H1 (cell line): ENCODE measurements at regions not wholly inside any gene's neighbourhood (a gene's known extent, or its start where the extent isn't known, plus 50 kb on each side); places are given as distances from the start of the nearest gene placed in this dataset.

ENCODE experiments used
- CTCF ChIA-PET: fragments of 300-600 bp; sonication (Branson Sonifier 250); formaldehyde crosslinking; loops from one replicate; lab custom pipeline; 2021; ENCODE audit not compliant: partially characterized antibody; lab: Charles Lee
- POLR2A ChIA-PET: fragments of 300-600 bp; sonication (Branson Sonifier 250); formaldehyde crosslinking; loops from one replicate; lab custom pipeline; 2021; ENCODE audit warnings: inconsistent platforms; ENCODE audit not compliant: partially characterized antibody; lab: Charles Lee
- DNase-seq, 2 experiments: peaks; one replicate each; pipeline versions ENCODE4 v3.0.0 to v3.0.0-alpha.2; 2010 to 2022; ENCODE audit warnings: low spot score in 2 of 2, low read depth in 1 of 2, mixed read lengths in 1 of 2
- FAIRE-seq: peaks from 2 replicates; lab custom pipeline; 2011; peaks lifted over from hg19 to GRCh38; lab: Jason Lieb, UNC
- H2AFZ ChIP-seq: 2 replicates; pipeline ENCODE4 v1.8.1; 2012; ENCODE audit warnings: low read length, inconsistent platforms
- H2AK5ac ChIP-seq: 2 replicates; pipeline ENCODE4 v1.6.1; 2013; ENCODE audit warnings: low read depth, low read length
- H2BK120ac ChIP-seq: replicated peaks from 2 replicates; pipeline ENCODE3; 2013; ENCODE audit warnings: low read depth, low read length, inconsistent platforms
- H2BK12ac ChIP-seq: 2 replicates; pipeline ENCODE4 v1.6.1; 2013; ENCODE audit warnings: low read depth, low read length
- H2BK15ac ChIP-seq: 2 replicates; pipeline ENCODE4 v1.6.1; 2013; ENCODE audit warnings: low read length
- H2BK20ac ChIP-seq: 2 replicates; pipeline ENCODE4 v1.6.1; 2013; ENCODE audit warnings: low read length
- H2BK5ac ChIP-seq: 2 replicates; pipeline ENCODE4 v1.6.1; 2013; ENCODE audit warnings: low read depth, low read length
- H3K14ac ChIP-seq: 2 replicates; pipeline ENCODE4 v1.6.1; 2013; ENCODE audit warnings: inconsistent platforms; ENCODE audit not compliant: insufficient read length
- H3K18ac ChIP-seq: 2 replicates; pipeline ENCODE4 v1.6.1; 2013; ENCODE audit warnings: low read length; ENCODE audit errors: extremely low read depth
- H3K23ac ChIP-seq: 2 replicates; pipeline ENCODE4 v1.6.1; 2013; ENCODE audit warnings: inconsistent platforms; ENCODE audit not compliant: insufficient read length
- H3K23me2 ChIP-seq: 2 replicates; pipeline ENCODE4 v1.6.1; 2013; ENCODE audit warnings: low read depth, low read length
- H3K27ac ChIP-seq: 2 replicates; pipeline ENCODE4 v1.6.1; 2011; ENCODE audit warnings: low read depth, low read length, inconsistent platforms
- H3K27me3 ChIP-seq, 4 experiments: replicated peaks in 1 of 4; 1 replicate in 1 of 4; 2 replicates in 3 of 4; pipeline versions ENCODE4 v1.6.1 to v1.8.1; 2011 to 2013; ENCODE audit warnings: low read length in 3 of 4, mild to moderate bottlenecking in 3 of 4, inconsistent platforms in 2 of 4, mixed read lengths in 2 of 4, moderate library complexity in 1 of 4; ENCODE audit not compliant: control insufficient read depth in 3 of 4, insufficient read depth in 3 of 4; ENCODE audit errors: extremely low read depth in 1 of 4
- H3K36me3 ChIP-seq, 4 experiments: 2 replicates each; pipeline versions ENCODE4 v1.6.1 to v1.8.1; 2011 to 2013; ENCODE audit warnings: mild to moderate bottlenecking in 4 of 4, low read length in 3 of 4, moderate library complexity in 2 of 4, control low read depth in 1 of 4, inconsistent platforms in 1 of 4; ENCODE audit not compliant: insufficient read depth in 4 of 4, control insufficient read depth in 2 of 4
- H3K4ac ChIP-seq: replicated peaks from 2 replicates; pipeline ENCODE3; 2013; ENCODE audit warnings: low read length, low read depth, mixed read lengths, inconsistent platforms; ENCODE audit not compliant: insufficient read length
- H3K4me1 ChIP-seq, 4 experiments: replicated peaks in 1 of 4; 1 replicate in 1 of 4; 2 replicates in 3 of 4; pipeline versions ENCODE4 v1.6.1 to v1.8.1; 2011 to 2013; ENCODE audit warnings: low read length in 3 of 4, inconsistent platforms in 2 of 4, mixed read lengths in 1 of 4; ENCODE audit not compliant: insufficient read depth in 4 of 4, control insufficient read depth in 3 of 4
- H3K4me2 ChIP-seq, 2 experiments: 2 replicates each; pipeline versions ENCODE4 v1.6.1 to v1.8.1; 2011 to 2013; ENCODE audit warnings: low read depth in 2 of 2, low read length in 2 of 2, control low read depth in 1 of 2, inconsistent platforms in 1 of 2, mild to moderate bottlenecking in 1 of 2; ENCODE audit not compliant: insufficient read depth in 1 of 2
- H3K4me3 ChIP-seq, 4 experiments: fragments of 200-600, 300-600 bp in 1 of 4; sonication (generic), shearing (Covaris generic), sonication (Bioruptor Twin) in 1 of 4; 2 replicates each; pipeline versions ENCODE4 v1.5.1 to v1.8.1; 2011 to 2016; ENCODE audit warnings: low read length in 4 of 4, low read depth in 3 of 4, control low read depth in 2 of 4, inconsistent platforms in 2 of 4, mild to moderate bottlenecking in 2 of 4, mixed read lengths in 1 of 4, moderate library complexity in 1 of 4; ENCODE audit not compliant: insufficient read depth in 2 of 4; ENCODE audit errors: extremely low read depth in 1 of 4
- H3K56ac ChIP-seq: replicated peaks from 2 replicates; pipeline ENCODE3; 2013; ENCODE audit warnings: low read depth, mild to moderate bottlenecking, mixed read lengths, low read length, inconsistent platforms; ENCODE audit not compliant: insufficient read length
- H3K79me1 ChIP-seq: 2 replicates; pipeline ENCODE4 v1.6.1; 2013; ENCODE audit warnings: low read depth, low read length, control low read depth
- H3K79me2 ChIP-seq, 2 experiments: 2 replicates each; pipeline versions ENCODE4 v1.6.1 to v1.8.1; 2012 to 2013; ENCODE audit warnings: low read length in 2 of 2, mild to moderate bottlenecking in 2 of 2, inconsistent platforms in 1 of 2; ENCODE audit not compliant: insufficient read depth in 2 of 2, control insufficient read depth in 1 of 2
- H3K9ac ChIP-seq, 4 experiments: replicated peaks in 1 of 4; 1 replicate in 1 of 4; 2 replicates in 3 of 4; pipeline versions ENCODE4 v1.6.1 to v1.8.1; 2011 to 2013; ENCODE audit warnings: low read depth in 3 of 4, low read length in 3 of 4, control low read depth in 2 of 4, mild to moderate bottlenecking in 2 of 4, moderate library complexity in 2 of 4, inconsistent platforms in 1 of 4; ENCODE audit errors: extremely low read depth in 1 of 4
- H3K9me3 ChIP-seq, 2 experiments: 2 replicates each; pipeline versions ENCODE4 v1.6.1 to v1.8.1; 2012 to 2013; ENCODE audit warnings: mild to moderate bottlenecking in 2 of 2, moderate library complexity in 2 of 2, control low read depth in 1 of 2, inconsistent platforms in 1 of 2, low read depth in 1 of 2, low read length in 1 of 2, mixed read lengths in 1 of 2; ENCODE audit not compliant: insufficient read depth in 2 of 2
- H4K20me1 ChIP-seq, 2 experiments: replicated peaks in 1 of 2; 2 replicates each; pipeline versions ENCODE3 to v1.8.1; 2011 to 2013; ENCODE audit warnings: inconsistent platforms in 2 of 2, low read length in 2 of 2, mild to moderate bottlenecking in 1 of 2; ENCODE audit not compliant: insufficient read depth in 2 of 2, control insufficient read depth in 1 of 2
- H4K5ac ChIP-seq: 2 replicates; pipeline ENCODE4 v1.6.1; 2013; ENCODE audit warnings: low read length, low read depth, mixed read lengths, inconsistent platforms; ENCODE audit not compliant: insufficient read length
- H4K8ac ChIP-seq: 2 replicates; pipeline ENCODE4 v1.8.0; 2013; ENCODE audit warnings: mild to moderate bottlenecking, moderate library complexity, low read length, inconsistent platforms; ENCODE audit not compliant: insufficient read depth; ENCODE audit errors: extremely low read depth
- H4K91ac ChIP-seq: replicated peaks from 2 replicates; pipeline ENCODE3; 2013; ENCODE audit warnings: low read length, mixed read lengths, inconsistent platforms; ENCODE audit not compliant: insufficient read length
- BACH1 ChIP-seq: IDR thresholded peaks from 2 replicates; pipeline ENCODE4 v1.6.1; 2012; ENCODE audit warnings: low read length, improper control_type of control experiment
- CBX8 ChIP-seq: fragments of 300-800, 300-1000 bp; sonication (generic); IDR thresholded peaks from 2 replicates; pipeline ENCODE4 v1.7.1; 2016; ENCODE audit warnings: low read depth, low read length, borderline replicate concordance
- CEBPB ChIP-seq: IDR thresholded peaks from 2 replicates; pipeline ENCODE4 v1.6.1; 2012; ENCODE audit warnings: low read depth, low read length
- EP300 ChIP-seq, 2 experiments: IDR thresholded peaks; 1 replicate in 1 of 2; 2 replicates in 1 of 2; pipeline ENCODE4 v1.6.1; 2011 to 2012; ENCODE audit warnings: low read depth in 2 of 2, low read length in 2 of 2, mild to moderate bottlenecking in 2 of 2, borderline replicate concordance in 1 of 2, inconsistent platforms in 1 of 2, moderate library complexity in 1 of 2
- NANOG ChIP-seq: IDR thresholded peaks from 2 replicates; pipeline ENCODE4 v1.6.1; 2011; ENCODE audit warnings: low read length, low read depth, mild to moderate bottlenecking, inconsistent platforms; ENCODE audit not compliant: insufficient read depth, poor library complexity, severe bottlenecking
- PHF8 ChIP-seq: fragments of 200-600 bp; sonication (generic); conservative IDR thresholded peaks from 2 replicates; pipeline ENCODE4 v1.7.1; 2012; ENCODE audit warnings: low read depth, mild to moderate bottlenecking, inconsistent platforms, low read length, moderate library complexity
- POLR2A ChIP-seq, 2 experiments: IDR thresholded peaks; 1 replicate in 1 of 2; 2 replicates in 1 of 2; pipeline ENCODE4 v1.6.1; 2011; ENCODE audit warnings: low read depth in 2 of 2, low read length in 2 of 2, mild to moderate bottlenecking in 2 of 2; ENCODE audit errors: control extremely low read depth in 1 of 2
- RBBP5 ChIP-seq: IDR thresholded peaks from 2 replicates; pipeline ENCODE4 v1.7.1; 2012; ENCODE audit warnings: low read depth, mild to moderate bottlenecking, inconsistent platforms, low read length, moderate library complexity, borderline replicate concordance
- SIRT6 ChIP-seq: IDR thresholded peaks from one replicate; pipeline ENCODE4 v1.7.1; 2012; ENCODE audit warnings: low read length, inconsistent platforms
- SIX5 ChIP-seq: IDR thresholded peaks from 2 replicates; pipeline ENCODE4 v1.6.1; 2011; ENCODE audit warnings: mild to moderate bottlenecking, low read depth, low read length
- USF2 ChIP-seq: IDR thresholded peaks from 2 replicates; pipeline ENCODE4 v1.6.1; 2011; ENCODE audit warnings: low read length, improper control_type of control experiment
- ZNF274 ChIP-seq: IDR thresholded peaks from 2 replicates; pipeline ENCODE4 v1.7.0; 2012; ENCODE audit warnings: low read length, borderline replicate concordance; ENCODE audit errors: extremely low read depth

- H3K4me3 ChIP-seq: no peak overlapping the region
- no peak overlapping the region for H3K14ac ChIP-seq
- no peak overlapping the region for H3K27ac ChIP-seq
- POLR2A ChIA-PET: no interaction called here
- CTCF ChIA-PET: no interaction called here
- FAIRE-seq: no peak
- H2BK20ac ChIP-seq: no peak overlapping the region
- no peak overlapping the region for H2BK12ac ChIP-seq
- TF ChIP-seq SIX5: no peak
- no peak for TF ChIP-seq RBBP5
- TF ChIP-seq USF2: no peak
- TF ChIP-seq ZNF274: no peak
- no peak for TF ChIP-seq CEBPB
- no peak for TF ChIP-seq NANOG
- no peak for TF ChIP-seq POLR2A (IDR thresholded peaks at IDR 0.05; ENCODE audit: control extremely low read depth in 1 of 2, low read depth in 2 of 2, low read length in 2 of 2)
- TF ChIP-seq EP300 (IDR thresholded peaks at IDR 0.05; ENCODE audit: borderline replicate concordance in 1 of 2, low read depth in 2 of 2, low read length in 2 of 2): no peak
- no peak for TF ChIP-seq SIRT6
- no peak for TF ChIP-seq CBX8
- no peak for TF ChIP-seq BACH1
- no peak for TF ChIP-seq PHF8
- TF ChIP-seq, all 59 proteins: peak for 0
- H4K8ac ChIP-seq: no peak overlapping the region
- no peaks in the 10 kb centered on the region for H3K27me3 ChIP-seq
- H3K9ac ChIP-seq: no peak overlapping the region
- H2BK120ac ChIP-seq: no peak overlapping the region
- H4K91ac ChIP-seq: no peak overlapping the region
- H2BK15ac ChIP-seq: no peak overlapping the region
- no peak overlapping the region for H2AFZ ChIP-seq
- H4K5ac ChIP-seq: no peak overlapping the region
- H4K20me1 ChIP-seq: no peaks in the 10 kb centered on the region
- no peaks in the 10 kb centered on the region for H3K36me3 ChIP-seq
- H3K4me2 ChIP-seq: no peak overlapping the region
- H3K79me2 ChIP-seq: no peaks in the 10 kb centered on the region
- H2BK5ac ChIP-seq: no peak overlapping the region
- H2AK5ac ChIP-seq: no peak overlapping the region
- H3K23me2 ChIP-seq: no peaks in the 10 kb centered on the region
- no peak for DNase-seq
- no peak overlapping the region for H3K4ac ChIP-seq
- H3K4me1 ChIP-seq: no peaks in the 10 kb centered on the region
- no peak overlapping the region for H3K18ac ChIP-seq
- no peaks in the 10 kb centered on the region for H3K9me3 ChIP-seq
- no peak overlapping the region for H3K56ac ChIP-seq
- H3K79me1 ChIP-seq: no peaks in the 10 kb centered on the region
- no peak overlapping the region for H3K23ac ChIP-seq
Observed at GRCh38 chr5:175285261-175285660, 158.7 kb downstream of the DRD1 start.
